ENCODE measurements at regions not wholly inside any gene's neighbourhood (a gene's known extent, or its start where the extent isn't known, plus 50 kb on each side); places are given as distances from the start of the nearest gene placed in this dataset.

DNA sequence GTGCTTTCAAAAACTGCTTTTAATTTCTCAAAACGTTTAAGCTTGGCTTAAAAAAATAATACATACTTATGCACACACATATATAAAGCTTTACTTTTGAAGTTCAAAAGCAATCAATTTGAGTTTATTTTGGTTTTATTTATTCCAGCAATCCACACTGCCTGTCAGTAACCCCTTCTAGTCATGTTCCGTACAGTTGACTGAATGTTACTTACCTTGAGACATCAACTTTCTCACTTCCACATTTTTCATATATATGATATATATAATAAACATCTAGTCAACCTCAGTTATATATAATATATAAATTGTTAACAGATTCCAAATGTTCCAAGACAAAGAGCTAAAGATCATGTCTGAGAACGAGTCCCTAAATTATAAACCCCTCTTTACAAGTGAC is 1137.3 kb upstream of the ZEB2 start (continued):
- TF ChIP-seq, protein P1, sequence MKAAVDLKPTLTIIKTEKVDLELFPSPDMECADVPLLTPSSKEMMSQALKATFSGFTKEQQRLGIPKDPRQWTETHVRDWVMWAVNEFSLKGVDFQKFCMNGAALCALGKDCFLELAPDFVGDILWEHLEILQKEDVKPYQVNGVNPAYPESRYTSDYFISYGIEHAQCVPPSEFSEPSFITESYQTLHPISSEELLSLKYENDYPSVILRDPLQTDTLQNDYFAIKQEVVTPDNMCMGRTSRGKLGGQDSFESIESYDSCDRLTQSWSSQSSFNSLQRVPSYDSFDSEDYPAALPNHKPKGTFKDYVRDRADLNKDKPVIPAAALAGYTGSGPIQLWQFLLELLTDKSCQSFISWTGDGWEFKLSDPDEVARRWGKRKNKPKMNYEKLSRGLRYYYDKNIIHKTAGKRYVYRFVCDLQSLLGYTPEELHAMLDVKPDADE (IDR thresholded peaks at IDR 0.05): no peak
- no peak for TF ChIP-seq ZNF114 (CRISPR knock-in tag; IDR thresholded peaks at IDR 0.05)

- Histone ChIP-seq H3K27me3 (ENCODE audit: insufficient read depth) (no peaks in the 10 kb centered on the region), H2AFZ (no peak overlapping the region; the same call in 1 of the 2 replicates)
- no peaks in the 10 kb centered on the region for H3K9me3 Mint-ChIP-seq
Observed at GRCh38 chr2:145655165-145655765, 1135.3 kb upstream of the ZEB2 start.

More at GRCh38 chr2:145655165-145655765, 1135.3 kb upstream of the ZEB2 start:
- TF ChIP-seq STAT1 (IDR thresholded peaks at IDR 0.05; ENCODE audit: unreplicated experiment): no peak
- TF ChIP-seq, protein P2, sequence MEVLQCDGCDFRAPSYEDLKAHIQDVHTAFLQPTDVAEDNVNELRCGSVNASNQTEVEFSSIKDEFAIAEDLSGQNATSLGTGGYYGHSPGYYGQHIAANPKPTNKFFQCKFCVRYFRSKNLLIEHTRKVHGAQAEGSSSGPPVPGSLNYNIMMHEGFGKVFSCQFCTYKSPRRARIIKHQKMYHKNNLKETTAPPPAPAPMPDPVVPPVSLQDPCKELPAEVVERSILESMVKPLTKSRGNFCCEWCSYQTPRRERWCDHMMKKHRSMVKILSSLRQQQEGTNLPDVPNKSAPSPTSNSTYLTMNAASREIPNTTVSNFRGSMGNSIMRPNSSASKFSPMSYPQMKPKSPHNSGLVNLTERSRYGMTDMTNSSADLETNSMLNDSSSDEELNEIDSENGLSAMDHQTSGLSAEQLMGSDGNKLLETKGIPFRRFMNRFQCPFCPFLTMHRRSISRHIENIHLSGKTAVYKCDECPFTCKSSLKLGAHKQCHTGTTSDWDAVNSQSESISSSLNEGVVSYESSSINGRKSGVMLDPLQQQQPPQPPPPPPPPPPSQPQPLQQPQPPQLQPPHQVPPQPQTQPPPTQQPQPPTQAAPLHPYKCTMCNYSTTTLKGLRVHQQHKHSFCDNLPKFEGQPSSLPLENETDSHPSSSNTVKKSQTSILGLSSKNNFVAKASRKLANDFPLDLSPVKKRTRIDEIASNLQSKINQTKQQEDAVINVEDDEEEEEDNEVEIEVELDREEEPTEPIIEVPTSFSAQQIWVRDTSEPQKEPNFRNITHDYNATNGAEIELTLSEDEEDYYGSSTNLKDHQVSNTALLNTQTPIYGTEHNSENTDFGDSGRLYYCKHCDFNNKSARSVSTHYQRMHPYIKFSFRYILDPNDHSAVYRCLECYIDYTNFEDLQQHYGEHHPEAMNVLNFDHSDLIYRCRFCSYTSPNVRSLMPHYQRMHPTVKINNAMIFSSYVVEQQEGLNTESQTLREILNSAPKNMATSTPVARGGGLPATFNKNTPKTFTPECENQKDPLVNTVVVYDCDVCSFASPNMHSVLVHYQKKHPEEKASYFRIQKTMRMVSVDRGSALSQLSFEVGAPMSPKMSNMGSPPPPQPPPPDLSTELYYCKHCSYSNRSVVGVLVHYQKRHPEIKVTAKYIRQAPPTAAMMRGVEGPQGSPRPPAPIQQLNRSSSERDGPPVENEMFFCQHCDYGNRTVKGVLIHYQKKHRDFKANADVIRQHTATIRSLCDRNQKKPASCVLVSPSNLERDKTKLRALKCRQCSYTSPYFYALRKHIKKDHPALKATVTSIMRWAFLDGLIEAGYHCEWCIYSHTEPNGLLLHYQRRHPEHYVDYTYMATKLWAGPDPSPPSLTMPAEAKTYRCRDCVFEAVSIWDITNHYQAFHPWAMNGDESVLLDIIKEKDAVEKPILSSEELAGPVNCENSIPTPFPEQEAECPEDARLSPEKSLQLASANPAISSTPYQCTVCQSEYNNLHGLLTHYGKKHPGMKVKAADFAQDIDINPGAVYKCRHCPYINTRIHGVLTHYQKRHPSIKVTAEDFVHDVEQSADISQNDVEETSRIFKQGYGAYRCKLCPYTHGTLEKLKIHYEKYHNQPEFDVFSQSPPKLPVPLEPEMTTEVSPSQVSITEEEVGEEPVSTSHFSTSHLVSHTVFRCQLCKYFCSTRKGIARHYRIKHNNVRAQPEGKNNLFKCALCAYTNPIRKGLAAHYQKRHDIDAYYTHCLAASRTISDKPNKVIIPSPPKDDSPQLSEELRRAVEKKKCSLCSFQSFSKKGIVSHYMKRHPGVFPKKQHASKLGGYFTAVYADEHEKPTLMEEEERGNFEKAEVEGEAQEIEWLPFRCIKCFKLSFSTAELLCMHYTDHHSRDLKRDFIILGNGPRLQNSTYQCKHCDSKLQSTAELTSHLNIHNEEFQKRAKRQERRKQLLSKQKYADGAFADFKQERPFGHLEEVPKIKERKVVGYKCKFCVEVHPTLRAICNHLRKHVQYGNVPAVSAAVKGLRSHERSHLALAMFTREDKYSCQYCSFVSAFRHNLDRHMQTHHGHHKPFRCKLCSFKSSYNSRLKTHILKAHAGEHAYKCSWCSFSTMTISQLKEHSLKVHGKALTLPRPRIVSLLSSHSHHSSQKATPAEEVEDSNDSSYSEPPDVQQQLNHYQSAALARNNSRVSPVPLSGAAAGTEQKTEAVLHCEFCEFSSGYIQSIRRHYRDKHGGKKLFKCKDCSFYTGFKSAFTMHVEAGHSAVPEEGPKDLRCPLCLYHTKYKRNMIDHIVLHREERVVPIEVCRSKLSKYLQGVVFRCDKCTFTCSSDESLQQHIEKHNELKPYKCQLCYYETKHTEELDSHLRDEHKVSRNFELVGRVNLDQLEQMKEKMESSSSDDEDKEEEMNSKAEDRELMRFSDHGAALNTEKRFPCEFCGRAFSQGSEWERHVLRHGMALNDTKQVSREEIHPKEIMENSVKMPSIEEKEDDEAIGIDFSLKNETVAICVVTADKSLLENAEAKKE (CRISPR knock-in tag; IDR thresholded peaks at IDR 0.05): no peak
- no peak for TF ChIP-seq NANOG (IDR thresholded peaks at IDR 0.05; ENCODE audit: borderline replicate concordance)
- Histone ChIP-seq H3K79me2 (replicated peaks; ENCODE audit: insufficient read depth) (no peaks in the 10 kb centered on the region), H3K27ac (ENCODE audit: low read depth) (no peak overlapping the region), H4K20me1 (replicated peaks; ENCODE audit: insufficient read depth) (no peaks in the 10 kb centered on the region), H3K36me3 (ENCODE audit: insufficient read depth) (no peaks in the 10 kb centered on the region), H3K9me2 (ENCODE audit: insufficient read depth) (0 out of 2 replicates have a peak, but pooled peaks cover 3% of the 10 kb centered on the region), H3F3A (replicated peaks; ENCODE audit: low read depth) (no peaks in the 10 kb centered on the region), H3K4me2 (no peak overlapping the region), H3K4me3 (no peak overlapping the region), H3K4me1 (ENCODE audit: insufficient read depth) (no peaks in the 10 kb centered on the region)
- no peak for DNase-seq (ENCODE audit: low spot score)
- Mint-ChIP-seq H3K36me3 (ENCODE audit: low read depth) (no peaks in the 10 kb centered on the region), H3K4me3 (no peak overlapping the region), H3K27me3 (ENCODE audit: insufficient read depth, low read depth, poor library complexity) (no peaks in the 10 kb centered on the region), H3K4me1 (no peaks in the 10 kb centered on the region), H3K27ac (no peak overlapping the region)
- no peak for ATAC-seq

All from GM23338 (cell line).